H9 (cell line): ENCODE measurements at regions not wholly inside any gene's neighbourhood (a gene's known extent, or its start where the extent isn't known, plus 50 kb on each side); places are given as distances from the start of the nearest gene placed in this dataset.

Source experiments
- DNase-seq: peaks from one replicate; pipeline ENCODE4 v3.0.0-alpha.2; 2017
- H2AFZ ChIP-seq: one replicate; pipeline ENCODE4 v1.6.1; 2013; ENCODE audit warnings: mild to moderate bottlenecking, low read length, control low read depth, moderate library complexity
- H2AK5ac ChIP-seq: 2 replicates; pipeline ENCODE4 v1.6.1; 2013; ENCODE audit warnings: low read length, control low read depth, mixed read lengths; ENCODE audit not compliant: insufficient read length
- H2BK120ac ChIP-seq: one replicate; pipeline ENCODE4 v1.6.1; 2013; ENCODE audit warnings: low read depth, mild to moderate bottlenecking, low read length, control low read depth, inconsistent platforms; ENCODE audit not compliant: poor library complexity, severe bottlenecking
- H2BK12ac ChIP-seq: 2 replicates; pipeline ENCODE4 v1.6.1; 2013; ENCODE audit warnings: low read length, control low read depth, mixed read lengths, low read depth; ENCODE audit not compliant: insufficient read length
- H2BK15ac ChIP-seq: 2 replicates; pipeline ENCODE4 v1.6.1; 2013; ENCODE audit warnings: low read depth, low read length, control low read depth
- H2BK20ac ChIP-seq: one replicate; pipeline ENCODE4 v1.6.1; 2013; ENCODE audit warnings: low read depth, mild to moderate bottlenecking, low read length, control low read depth, inconsistent platforms; ENCODE audit not compliant: poor library complexity, severe bottlenecking
- H2BK5ac ChIP-seq: 2 replicates; pipeline ENCODE4 v1.6.1; 2013; ENCODE audit warnings: low read length, control low read depth, mixed read lengths; ENCODE audit not compliant: insufficient read length
- H3K14ac ChIP-seq: 2 replicates; pipeline ENCODE4 v1.6.1; 2013; ENCODE audit warnings: low read length, control low read depth; ENCODE audit not compliant: insufficient read depth
- H3K18ac ChIP-seq: 2 replicates; pipeline ENCODE4 v1.6.1; 2013; ENCODE audit warnings: low read depth, mild to moderate bottlenecking, mixed read lengths, low read length, control low read depth; ENCODE audit not compliant: insufficient read length
- H3K23ac ChIP-seq: 2 replicates; pipeline ENCODE4 v1.6.1; 2013; ENCODE audit warnings: low read length, control low read depth, mixed read lengths, low read depth; ENCODE audit not compliant: insufficient read length
- H3K23me2 ChIP-seq: 2 replicates; pipeline ENCODE4 v1.6.1; 2013; ENCODE audit warnings: low read depth, mild to moderate bottlenecking, mixed read lengths, low read length, control low read depth; ENCODE audit not compliant: insufficient read length, poor library complexity, severe bottlenecking
- H3K27ac ChIP-seq: 2 replicates; pipeline ENCODE4 v1.5.1; 2013; ENCODE audit warnings: low read length, control low read depth, mixed read lengths, low read depth; ENCODE audit not compliant: insufficient read length
- H3K27me3 ChIP-seq: 2 replicates; pipeline ENCODE4 v1.6.1; 2013; ENCODE audit warnings: low read length, control low read depth, inconsistent platforms; ENCODE audit not compliant: insufficient read depth
- H3K4ac ChIP-seq: 2 replicates; pipeline ENCODE4 v1.6.1; 2013; ENCODE audit warnings: low read depth, mild to moderate bottlenecking, control low read depth, inconsistent platforms, low read length, moderate library complexity
- H3K4me1 ChIP-seq: 2 replicates; pipeline ENCODE4 v1.6.1; 2013; ENCODE audit warnings: low read length, control low read depth, inconsistent platforms; ENCODE audit not compliant: insufficient read depth
- H3K4me2 ChIP-seq: 2 replicates; pipeline ENCODE4 v1.6.1; 2013; ENCODE audit warnings: low read length, control low read depth, mixed read lengths; ENCODE audit not compliant: insufficient read length, insufficient read depth
- H3K56ac ChIP-seq: 2 replicates; pipeline ENCODE4 v1.6.1; 2013; ENCODE audit warnings: low read depth, mild to moderate bottlenecking, mixed read lengths, low read length, control low read depth; ENCODE audit not compliant: insufficient read length
- H3K79me1 ChIP-seq: 2 replicates; pipeline ENCODE4 v1.6.1; 2013; ENCODE audit warnings: low read depth, mild to moderate bottlenecking, moderate library complexity, low read length, control low read depth, inconsistent platforms; ENCODE audit not compliant: insufficient read depth, poor library complexity, severe bottlenecking
- H3K79me2 ChIP-seq: 2 replicates; pipeline ENCODE4 v1.6.1; 2013; ENCODE audit warnings: low read length, control low read depth, inconsistent platforms; ENCODE audit not compliant: insufficient read depth
- H3K9ac ChIP-seq: 2 replicates; pipeline ENCODE4 v1.6.1; 2013; ENCODE audit warnings: low read length, control low read depth, mixed read lengths; ENCODE audit not compliant: insufficient read length; ENCODE audit errors: extremely low read depth
- H3K9me3 ChIP-seq: one replicate; pipeline ENCODE4 v1.6.1; 2013; ENCODE audit warnings: low read depth, low read length, inconsistent platforms; ENCODE audit not compliant: control insufficient read depth
- H3T11ph ChIP-seq: one replicate; pipeline ENCODE4 v1.6.1; 2013; ENCODE audit warnings: mild to moderate bottlenecking, low read length, control low read depth, inconsistent platforms
- H4K20me1 ChIP-seq: one replicate; pipeline ENCODE4 v1.6.1; 2013; ENCODE audit not compliant: control insufficient read depth, insufficient read length, insufficient read depth
- H4K5ac ChIP-seq: 2 replicates; pipeline ENCODE4 v1.6.1; 2013; ENCODE audit warnings: low read depth, mild to moderate bottlenecking, mixed read lengths, low read length, control low read depth; ENCODE audit not compliant: insufficient read length
- H4K8ac ChIP-seq: replicated peaks from 2 replicates; pipeline ENCODE4 v1.6.1; 2013; ENCODE audit warnings: low read length, control low read depth, mixed read lengths, low read depth; ENCODE audit not compliant: insufficient read length
- H4K91ac ChIP-seq: 2 replicates; pipeline ENCODE4 v1.6.1; 2013; ENCODE audit warnings: low read depth, mild to moderate bottlenecking, moderate library complexity, mixed read lengths, low read length, control low read depth; ENCODE audit not compliant: insufficient read length
- H3K27ac Mint-ChIP-seq, 3 experiments: 2 replicates in 2 of 3; 3 replicates in 1 of 3; pipeline ENCODE4 v1.8.0; 2020 to 2021; ENCODE audit warnings: mixed read lengths in 3 of 3, mild to moderate bottlenecking in 1 of 3, moderate library complexity in 1 of 3
- H3K27me3 Mint-ChIP-seq: 2 replicates; pipeline ENCODE4 v1.8.0; 2021; ENCODE audit warnings: low read depth, mild to moderate bottlenecking, moderate library complexity, mixed read lengths
- H3K36me3 Mint-ChIP-seq, 3 experiments: 2 replicates in 2 of 3; 3 replicates in 1 of 3; pipeline ENCODE4 v1.8.0; 2020 to 2021; ENCODE audit warnings: low read depth in 3 of 3, mixed read lengths in 3 of 3; ENCODE audit not compliant: insufficient read depth in 1 of 3
- H3K4me1 Mint-ChIP-seq, 2 experiments: 2 replicates each; pipeline ENCODE4 v1.8.0; 2020; ENCODE audit warnings: mixed read lengths in 2 of 2
- H3K4me3 Mint-ChIP-seq, 2 experiments: 2 replicates in 1 of 2; 3 replicates in 1 of 2; pipeline ENCODE4 v1.8.0; 2020 to 2021; ENCODE audit warnings: mild to moderate bottlenecking in 2 of 2, mixed read lengths in 2 of 2, moderate library complexity in 1 of 2
- H3K9me3 Mint-ChIP-seq, 2 experiments: 2 replicates in 1 of 2; 3 replicates in 1 of 2; pipeline ENCODE4 v1.8.0; 2020; ENCODE audit warnings: mild to moderate bottlenecking in 2 of 2, mixed read lengths in 2 of 2, moderate library complexity in 1 of 2
- TF ChIP-seq, protein P1 (sequence below): fragments of 200-600 bp; sonication (generic); conservative IDR thresholded peaks from 3 replicates; pipeline ENCODE4 v1.8.0; 2021; ENCODE audit warnings: antibody characterized with exemption, mild to moderate bottlenecking

DNA sequence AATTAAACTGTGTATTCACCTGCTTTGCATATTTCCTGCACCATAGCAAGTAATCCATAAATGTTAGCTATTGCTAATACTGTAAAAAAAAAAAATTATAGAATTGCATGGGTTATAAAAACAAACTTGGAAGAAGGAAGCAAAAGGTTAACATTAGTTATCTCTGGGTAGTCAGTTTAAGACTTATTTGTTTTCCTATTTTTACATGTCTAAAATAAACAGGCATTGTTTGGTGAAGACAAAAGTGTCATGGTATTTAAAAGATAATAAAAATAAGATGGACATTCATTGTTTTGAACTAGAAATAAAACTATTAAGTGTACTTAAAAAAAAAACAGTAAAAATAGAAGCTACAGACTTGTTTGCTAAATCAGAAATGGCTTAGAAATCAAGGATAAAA is 313.8 kb downstream of the SOX9 start:
- H2AFZ ChIP-seq: no peak overlapping the region
- no peak overlapping the region for H4K91ac ChIP-seq
- no peaks in the 10 kb centered on the region for H3K79me2 ChIP-seq
- DNase-seq: no peak
- Mint-ChIP-seq H3K4me1 (peaks cover 12 to 18% of the 10 kb centered on the region in 2 experiments), H3K9me3 (peaks cover 1 to 5% of the 10 kb centered on the region in 2 experiments), H3K27ac (no peak overlapping the region), H3K27me3 (peaks cover 3% of the 10 kb centered on the region), H3K36me3 (peaks cover 0 to 5% (median 1%) of the 10 kb centered on the region in 3 experiments; a peak in 5 of 7 replicates), H3K4me3 (no peak overlapping the region)
- H2BK5ac ChIP-seq: no peak overlapping the region
- H3K56ac ChIP-seq: no peak overlapping the region
- H3K9ac ChIP-seq: no peak overlapping the region
- H3K4me1 ChIP-seq: no peaks in the 10 kb centered on the region
- H2BK15ac ChIP-seq: no peak overlapping the region
- H3K23me2 ChIP-seq: no peaks in the 10 kb centered on the region
- H3K79me1 ChIP-seq: no peaks in the 10 kb centered on the region
- TF ChIP-seq, protein P1, sequence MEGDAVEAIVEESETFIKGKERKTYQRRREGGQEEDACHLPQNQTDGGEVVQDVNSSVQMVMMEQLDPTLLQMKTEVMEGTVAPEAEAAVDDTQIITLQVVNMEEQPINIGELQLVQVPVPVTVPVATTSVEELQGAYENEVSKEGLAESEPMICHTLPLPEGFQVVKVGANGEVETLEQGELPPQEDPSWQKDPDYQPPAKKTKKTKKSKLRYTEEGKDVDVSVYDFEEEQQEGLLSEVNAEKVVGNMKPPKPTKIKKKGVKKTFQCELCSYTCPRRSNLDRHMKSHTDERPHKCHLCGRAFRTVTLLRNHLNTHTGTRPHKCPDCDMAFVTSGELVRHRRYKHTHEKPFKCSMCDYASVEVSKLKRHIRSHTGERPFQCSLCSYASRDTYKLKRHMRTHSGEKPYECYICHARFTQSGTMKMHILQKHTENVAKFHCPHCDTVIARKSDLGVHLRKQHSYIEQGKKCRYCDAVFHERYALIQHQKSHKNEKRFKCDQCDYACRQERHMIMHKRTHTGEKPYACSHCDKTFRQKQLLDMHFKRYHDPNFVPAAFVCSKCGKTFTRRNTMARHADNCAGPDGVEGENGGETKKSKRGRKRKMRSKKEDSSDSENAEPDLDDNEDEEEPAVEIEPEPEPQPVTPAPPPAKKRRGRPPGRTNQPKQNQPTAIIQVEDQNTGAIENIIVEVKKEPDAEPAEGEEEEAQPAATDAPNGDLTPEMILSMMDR: no peak
- no peak overlapping the region for H3K14ac ChIP-seq
- H3K27me3 ChIP-seq: no peaks in the 10 kb centered on the region
- no peaks in the 10 kb centered on the region for H3K9me3 ChIP-seq
- no peak overlapping the region for H2AK5ac ChIP-seq
- no peak overlapping the region for H3K27ac ChIP-seq
- H4K20me1 ChIP-seq: no peaks in the 10 kb centered on the region
- no peak overlapping the region for H2BK120ac ChIP-seq
- H3K4me2 ChIP-seq: no peak overlapping the region
- H3K18ac ChIP-seq: no peak overlapping the region
- H3K4ac ChIP-seq: no peak overlapping the region
- H4K5ac ChIP-seq: no peak overlapping the region
- H3K23ac ChIP-seq: no peak overlapping the region
- no peak overlapping the region for H3T11ph ChIP-seq
- H2BK20ac ChIP-seq: no peak overlapping the region
- H4K8ac ChIP-seq: no peak overlapping the region
- H2BK12ac ChIP-seq: no peak overlapping the region
